ENCODE measurements at regions not wholly inside any gene's neighbourhood (a gene's known extent, or its start where the extent isn't known, plus 50 kb on each side); places are given as distances from the start of the nearest gene placed in this dataset.

GRCh38 chr6:75546381-75546780, 52.8 kb upstream of the FILIP1 start:
- Mint-ChIP-seq H3K27ac (ENCODE audit: unreplicated experiment) (no peak overlapping the region), H3K4me3 (ENCODE audit: unreplicated experiment) (no peak overlapping the region), H3K9me3 (ENCODE audit: unreplicated experiment) (no peaks in the 10 kb centered on the region), H3K27me3 (ENCODE audit: unreplicated experiment) (peaks cover 13% of the 10 kb centered on the region), H3K36me3 (ENCODE audit: unreplicated experiment) (no peaks in the 10 kb centered on the region), H3K4me1 (ENCODE audit: unreplicated experiment) (peaks cover 11% of the 10 kb centered on the region)
- peak; percentile 44 for TF ChIP-seq CTCF (IDR thresholded peaks at IDR 0.05)
- no peak for DNase-seq (ENCODE audit: extremely low spot score, unreplicated experiment)

GRCh38 chr6:75550544-75551167, 51.0 kb upstream of the SENP6 start:
- DNase-seq (ENCODE audit: extremely low spot score, unreplicated experiment) = no peak
- peaks cover 13% of the 10 kb centered on the region for H3K27me3 Mint-ChIP-seq (ENCODE audit: unreplicated experiment)
- H3K36me3 Mint-ChIP-seq (ENCODE audit: unreplicated experiment) = no peaks in the 10 kb centered on the region
- peaks cover 11% of the 10 kb centered on the region for H3K4me1 Mint-ChIP-seq (ENCODE audit: unreplicated experiment)
- no peak overlapping the region for H3K27ac Mint-ChIP-seq (ENCODE audit: unreplicated experiment)
- TF ChIP-seq CTCF (IDR thresholded peaks at IDR 0.05) = no peak
- H3K4me3 Mint-ChIP-seq (ENCODE audit: unreplicated experiment) = no peak overlapping the region
- H3K9me3 Mint-ChIP-seq (ENCODE audit: unreplicated experiment) = no peaks in the 10 kb centered on the region

GRCh38 chr6:75551367-75551952, 50.2 kb upstream of the SENP6 start:
- Mint-ChIP-seq H3K9me3 (ENCODE audit: unreplicated experiment) (no peaks in the 10 kb centered on the region), H3K4me1 (ENCODE audit: unreplicated experiment) (peaks cover 4% of the 10 kb centered on the region), H3K27ac (ENCODE audit: unreplicated experiment) (no peak overlapping the region), H3K36me3 (ENCODE audit: unreplicated experiment) (no peaks in the 10 kb centered on the region), H3K27me3 (ENCODE audit: unreplicated experiment) (peaks cover 13% of the 10 kb centered on the region), H3K4me3 (ENCODE audit: unreplicated experiment) (no peak overlapping the region)
- no peak for DNase-seq (ENCODE audit: extremely low spot score, unreplicated experiment)
- no peak for TF ChIP-seq CTCF (IDR thresholded peaks at IDR 0.05)
